ENCODE measurements at regions not wholly inside any gene's neighbourhood (a gene's known extent, or its start where the extent isn't known, plus 50 kb on each side); places are given as distances from the start of the nearest gene placed in this dataset.
"Not testable (repeated sequence)": the region's sequence is repeated elsewhere in the genome, so short reads cannot be mapped to it uniquely, and the experiment has no call there.

GRCh38 chr1:148432318-148432717 is 50.8 kb downstream of the PPIAL4G start:
- intact Hi-C loops (cut with micrococcal nuclease), result not testable (repeated sequence)

- intact Hi-C loops (cut with micrococcal nuclease), result not testable (repeated sequence)
These were observed 53.2 kb downstream of the PPIAL4G start for GRCh38 chr1:148429856-148430255.

- intact Hi-C loops (cut with micrococcal nuclease), result not testable (repeated sequence)
These were observed 56.0 kb downstream of the PPIAL4G start for GRCh38 chr1:148426940-148427611.

- intact Hi-C loops (cut with micrococcal nuclease), result not testable (repeated sequence)
These were observed 56.7 kb downstream of the PPIAL4G start for GRCh38 chr1:148426385-148426784.

GRCh38 chr1:148424143-148425003 is 58.7 kb downstream of the PPIAL4G start:
- intact Hi-C loops (cut with micrococcal nuclease), result not testable (repeated sequence)

- intact Hi-C loops (cut with micrococcal nuclease), result not testable (repeated sequence)
These were observed 60.2 kb downstream of the PPIAL4G start for GRCh38 chr1:148422921-148423320.

GRCh38 chr1:148417241-148417640 is 65.9 kb downstream of the PPIAL4G start:
- intact Hi-C loops (cut with micrococcal nuclease), result not testable (repeated sequence)

- intact Hi-C loops (cut with micrococcal nuclease), result not testable (repeated sequence)
These were observed 69.7 kb downstream of the PPIAL4G start for GRCh38 chr1:148413385-148413784.

GRCh38 chr1:148404786-148405568 is 78.1 kb downstream of the PPIAL4G start:
- intact Hi-C loops (cut with micrococcal nuclease), result not testable (repeated sequence)

GRCh38 chr1:148403925-148404324 is 79.2 kb downstream of the PPIAL4G start:
- intact Hi-C loops (cut with micrococcal nuclease), result loop anchor here (2.0 kb wide), 1 partner anchor 15 kb away; no protein-coding TSS in a partner anchor

GRCh38 chr1:148403085-148403456 is 80.0 kb downstream of the PPIAL4G start:
- intact Hi-C loops (cut with micrococcal nuclease), result loop anchor here (2.0 kb wide), 1 partner anchor 14 kb away; no protein-coding TSS in a partner anchor

- intact Hi-C loops (cut with micrococcal nuclease), result loop anchor here (2.0 kb wide), 1 partner anchor 14 kb away; no protein-coding TSS in a partner anchor
These were observed 80.7 kb downstream of the PPIAL4G start for GRCh38 chr1:148402152-148403084.

- intact Hi-C loops (cut with micrococcal nuclease), result not testable (repeated sequence)
These were observed 85.6 kb downstream of the PPIAL4G start for GRCh38 chr1:148397516-148397915.

- intact Hi-C loops (cut with micrococcal nuclease), result not testable (repeated sequence)
These were observed 90.6 kb downstream of the PPIAL4G start for GRCh38 chr1:148392505-148392904.

GRCh38 chr1:148391323-148391722 is 91.8 kb downstream of the PPIAL4G start:
- intact Hi-C loops (cut with micrococcal nuclease), result not testable (repeated sequence)

- intact Hi-C loops (cut with micrococcal nuclease), result loop anchor here (2.0 kb wide), 2 partner anchors 14 to 18 kb away; no protein-coding TSS in a partner anchor
These were observed 94.1 kb downstream of the PPIAL4G start for GRCh38 chr1:148389027-148389339.

GRCh38 chr1:148388260-148389026 is 94.7 kb downstream of the PPIAL4G start:
- intact Hi-C loops (cut with micrococcal nuclease), result loop anchor here (2.0 kb wide), 2 partner anchors 14 to 18 kb away; no protein-coding TSS in a partner anchor

GRCh38 chr1:148387949-148388259 is 95.2 kb downstream of the PPIAL4G start:
- intact Hi-C loops (cut with micrococcal nuclease), result loop anchor here (2.0 kb wide), 2 partner anchors 15 to 17 kb away; no protein-coding TSS in a partner anchor

- intact Hi-C loops (cut with micrococcal nuclease), result not testable (repeated sequence)
These were observed 95.8 kb downstream of the PPIAL4G start for GRCh38 chr1:148387122-148387948.

Measured in T-helper 2 cell treated with Interferon-gamma antibody and Interleukin-4, amounts not matched to agents 100 ng/mL and 5 ng/mL, for 36 hours (primary cell).